PFSK-1 (cell line): ENCODE measurements at regions not wholly inside any gene's neighbourhood (a gene's known extent, or its start where the extent isn't known, plus 50 kb on each side); places are given as distances from the start of the nearest gene placed in this dataset.

Experiments used
- FOXP2 ChIP-seq: optimal IDR thresholded peaks from 2 replicates; pipeline ENCODE3; 2011; ENCODE audit warnings: borderline replicate concordance, control low read depth, inconsistent platforms; ENCODE audit not compliant: insufficient read depth; ENCODE audit errors: extremely low read length, extremely low read depth
- POLR2AphosphoS5 ChIP-seq: IDR thresholded peaks from 2 replicates; pipeline ENCODE4 v1.6.1; 2012; ENCODE audit warnings: low read depth, mild to moderate bottlenecking, control low read depth, low read length, moderate library complexity
- SIN3A ChIP-seq: IDR thresholded peaks from 2 replicates; pipeline ENCODE4 v1.6.1; 2012; ENCODE audit warnings: mild to moderate bottlenecking, low read length, moderate library complexity, borderline replicate concordance; ENCODE audit not compliant: insufficient read depth
- TAF1 ChIP-seq: IDR thresholded peaks from 2 replicates; pipeline ENCODE4 v1.6.1; 2012; ENCODE audit warnings: low read length, control low read depth, borderline replicate concordance; ENCODE audit not compliant: insufficient read depth
- TF ChIP-seq, protein P1 (sequence below), 2 experiments: IDR thresholded peaks; 2 replicates each; pipeline versions ENCODE4 v1.6.1 to v1.8.0; 2011 to 2012; ENCODE audit warnings: low read depth in 2 of 2, low read length in 2 of 2, control low read depth in 1 of 2, inconsistent platforms in 1 of 2, mild to moderate bottlenecking in 1 of 2, moderate library complexity in 1 of 2; ENCODE audit not compliant: insufficient read depth in 1 of 2

DNA sequence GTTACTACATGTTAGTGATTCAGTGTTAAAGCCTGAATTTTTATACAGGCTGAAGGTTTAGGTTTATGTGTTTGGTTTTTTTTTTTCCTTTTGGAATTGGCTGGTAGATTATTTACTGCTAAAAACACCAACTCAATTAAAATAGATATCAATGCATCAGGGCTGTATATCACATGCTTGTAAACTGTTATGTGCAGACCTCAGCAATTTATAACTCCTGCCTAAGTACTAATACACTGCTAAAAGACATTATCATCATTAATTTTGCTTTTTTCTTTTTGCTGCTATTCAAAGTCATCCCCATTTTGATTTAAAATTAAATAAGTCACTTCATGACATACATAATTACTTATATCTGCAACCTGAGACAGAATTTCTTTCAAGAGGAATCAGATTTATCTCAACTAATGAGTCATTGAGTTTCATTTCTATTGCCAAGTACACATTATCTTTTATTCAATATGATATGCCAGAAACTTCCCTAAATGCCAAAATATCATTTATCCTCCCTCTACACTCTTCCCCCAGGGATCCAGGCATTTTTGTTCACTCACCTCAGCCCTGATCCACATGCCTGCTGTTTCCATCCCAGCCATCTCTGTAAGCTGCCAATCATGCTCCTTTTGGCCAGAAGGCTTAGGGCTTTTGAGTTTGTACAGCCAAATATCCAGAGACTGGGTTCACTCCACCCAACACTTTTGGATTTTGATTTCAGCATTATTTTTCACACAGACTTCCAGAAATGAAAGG is 98.5 kb downstream of the POLR1F start:
- TF ChIP-seq POLR2AphosphoS5 (no peak), FOXP2 (no peak), SIN3A (no peak), TAF1 (no peak)
- TF ChIP-seq, protein P1, sequence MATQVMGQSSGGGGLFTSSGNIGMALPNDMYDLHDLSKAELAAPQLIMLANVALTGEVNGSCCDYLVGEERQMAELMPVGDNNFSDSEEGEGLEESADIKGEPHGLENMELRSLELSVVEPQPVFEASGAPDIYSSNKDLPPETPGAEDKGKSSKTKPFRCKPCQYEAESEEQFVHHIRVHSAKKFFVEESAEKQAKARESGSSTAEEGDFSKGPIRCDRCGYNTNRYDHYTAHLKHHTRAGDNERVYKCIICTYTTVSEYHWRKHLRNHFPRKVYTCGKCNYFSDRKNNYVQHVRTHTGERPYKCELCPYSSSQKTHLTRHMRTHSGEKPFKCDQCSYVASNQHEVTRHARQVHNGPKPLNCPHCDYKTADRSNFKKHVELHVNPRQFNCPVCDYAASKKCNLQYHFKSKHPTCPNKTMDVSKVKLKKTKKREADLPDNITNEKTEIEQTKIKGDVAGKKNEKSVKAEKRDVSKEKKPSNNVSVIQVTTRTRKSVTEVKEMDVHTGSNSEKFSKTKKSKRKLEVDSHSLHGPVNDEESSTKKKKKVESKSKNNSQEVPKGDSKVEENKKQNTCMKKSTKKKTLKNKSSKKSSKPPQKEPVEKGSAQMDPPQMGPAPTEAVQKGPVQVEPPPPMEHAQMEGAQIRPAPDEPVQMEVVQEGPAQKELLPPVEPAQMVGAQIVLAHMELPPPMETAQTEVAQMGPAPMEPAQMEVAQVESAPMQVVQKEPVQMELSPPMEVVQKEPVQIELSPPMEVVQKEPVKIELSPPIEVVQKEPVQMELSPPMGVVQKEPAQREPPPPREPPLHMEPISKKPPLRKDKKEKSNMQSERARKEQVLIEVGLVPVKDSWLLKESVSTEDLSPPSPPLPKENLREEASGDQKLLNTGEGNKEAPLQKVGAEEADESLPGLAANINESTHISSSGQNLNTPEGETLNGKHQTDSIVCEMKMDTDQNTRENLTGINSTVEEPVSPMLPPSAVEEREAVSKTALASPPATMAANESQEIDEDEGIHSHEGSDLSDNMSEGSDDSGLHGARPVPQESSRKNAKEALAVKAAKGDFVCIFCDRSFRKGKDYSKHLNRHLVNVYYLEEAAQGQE (IDR thresholded peaks at IDR 0.05; ENCODE audit: insufficient read depth in 1 of 2, low read depth in 2 of 2, low read length in 2 of 2), result no peak

- TF ChIP-seq, protein P1 (IDR thresholded peaks at IDR 0.05; ENCODE audit: insufficient read depth in 1 of 2, low read depth in 2 of 2, low read length in 2 of 2), result no peak
- TF ChIP-seq TAF1, result no peak
- no peak for TF ChIP-seq FOXP2
- no peak for TF ChIP-seq SIN3A
- TF ChIP-seq POLR2AphosphoS5, result no peak
Measured at GRCh38 chr7:19589446-19589845, 119.4 kb downstream of the POLR1F start.

GRCh38 chr7:19587291-19587690 is 121.5 kb downstream of the POLR1F start:
- TF ChIP-seq SIN3A (no peak), POLR2AphosphoS5 (no peak), FOXP2 (no peak), TAF1 (no peak)
- TF ChIP-seq, protein P1 (IDR thresholded peaks at IDR 0.05; ENCODE audit: insufficient read depth in 1 of 2, low read depth in 2 of 2, low read length in 2 of 2), result no peak

DNA sequence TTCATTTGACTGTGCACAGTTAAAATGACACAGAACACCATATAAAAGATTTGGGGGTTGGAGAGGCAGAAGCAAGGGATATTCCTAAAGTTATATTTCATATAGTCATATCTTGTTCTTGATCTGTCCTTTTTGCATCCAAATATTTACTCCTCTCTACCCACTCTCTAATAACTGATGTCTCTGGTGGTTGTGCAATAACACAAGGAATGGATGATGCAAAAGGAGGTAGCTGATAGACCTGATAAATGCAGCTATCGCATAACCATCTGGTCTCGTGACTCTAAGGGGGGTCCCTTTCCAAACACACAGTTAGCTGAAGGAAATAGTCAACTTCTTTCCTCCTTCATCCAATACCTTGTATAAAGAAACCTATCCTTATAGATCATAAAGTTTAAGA is 123.1 kb downstream of the POLR1F start:
- no peak for TF ChIP-seq TAF1
- TF ChIP-seq, protein P1 (IDR thresholded peaks at IDR 0.05; ENCODE audit: insufficient read depth in 1 of 2, low read depth in 2 of 2, low read length in 2 of 2), result no peak
- no peak for TF ChIP-seq SIN3A
- no peak for TF ChIP-seq FOXP2
- no peak for TF ChIP-seq POLR2AphosphoS5
